ENCODE measurements at regions not wholly inside any gene's neighbourhood (a gene's known extent, or its start where the extent isn't known, plus 50 kb on each side); places are given as distances from the start of the nearest gene placed in this dataset.

DNA sequence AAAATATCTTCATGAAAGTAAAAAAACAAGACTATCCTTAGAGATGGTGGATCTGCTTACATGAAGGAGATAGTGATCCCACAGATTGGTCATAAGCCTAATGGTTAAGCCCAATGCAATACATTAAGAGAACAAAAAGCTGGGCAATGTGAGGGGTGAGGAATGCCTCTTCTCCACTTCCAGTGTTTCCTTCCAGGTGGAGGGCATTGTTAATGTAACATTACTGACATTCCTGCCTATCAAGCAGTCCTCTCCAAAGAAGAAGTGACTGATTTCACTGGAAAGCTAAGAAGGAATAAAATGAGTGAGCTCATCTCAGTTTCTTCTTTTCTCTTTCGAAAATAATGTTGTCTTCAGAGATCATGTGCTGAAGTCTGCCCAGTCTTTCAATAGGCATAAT, 207.8 kb downstream of the RAB38 start:
- TF ChIP-seq, protein P1, sequence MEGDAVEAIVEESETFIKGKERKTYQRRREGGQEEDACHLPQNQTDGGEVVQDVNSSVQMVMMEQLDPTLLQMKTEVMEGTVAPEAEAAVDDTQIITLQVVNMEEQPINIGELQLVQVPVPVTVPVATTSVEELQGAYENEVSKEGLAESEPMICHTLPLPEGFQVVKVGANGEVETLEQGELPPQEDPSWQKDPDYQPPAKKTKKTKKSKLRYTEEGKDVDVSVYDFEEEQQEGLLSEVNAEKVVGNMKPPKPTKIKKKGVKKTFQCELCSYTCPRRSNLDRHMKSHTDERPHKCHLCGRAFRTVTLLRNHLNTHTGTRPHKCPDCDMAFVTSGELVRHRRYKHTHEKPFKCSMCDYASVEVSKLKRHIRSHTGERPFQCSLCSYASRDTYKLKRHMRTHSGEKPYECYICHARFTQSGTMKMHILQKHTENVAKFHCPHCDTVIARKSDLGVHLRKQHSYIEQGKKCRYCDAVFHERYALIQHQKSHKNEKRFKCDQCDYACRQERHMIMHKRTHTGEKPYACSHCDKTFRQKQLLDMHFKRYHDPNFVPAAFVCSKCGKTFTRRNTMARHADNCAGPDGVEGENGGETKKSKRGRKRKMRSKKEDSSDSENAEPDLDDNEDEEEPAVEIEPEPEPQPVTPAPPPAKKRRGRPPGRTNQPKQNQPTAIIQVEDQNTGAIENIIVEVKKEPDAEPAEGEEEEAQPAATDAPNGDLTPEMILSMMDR (IDR thresholded peaks at IDR 0.05; ENCODE audit: low read length): no peak
- TF ChIP-seq EZH2 (optimal IDR thresholded peaks at IDR 0.05; ENCODE audit: low read depth, low read length): no peak
- no peak for TF ChIP-seq EZH2phosphoT487 (IDR thresholded peaks at IDR 0.05; ENCODE audit: low read length)

Measured in MM.1S (cell line).